GM13976 (cell line): ENCODE measurements at regions not wholly inside any gene's neighbourhood (a gene's known extent, or its start where the extent isn't known, plus 50 kb on each side); places are given as distances from the start of the nearest gene placed in this dataset.
A peak's percentile ranks its signal among the peaks of the same experiment; 100 is the strongest.
"Not testable (repeated sequence)": the region's sequence is repeated elsewhere in the genome, so short reads cannot be mapped to it uniquely, and the experiment has no call there.

Experiments used
- DNase-seq: peaks from one replicate; pipeline ENCODE4 v3.0.0; 2012; ENCODE audit warnings: low spot score
- CTCF ChIP-seq: IDR thresholded peaks from 2 replicates; pipeline ENCODE4 v1.5.1; 2012; ENCODE audit warnings: borderline replicate concordance, mild to moderate bottlenecking; ENCODE audit not compliant: insufficient read depth; ENCODE audit errors: extremely low read depth, missing control alignments, control extremely low read depth
- in situ Hi-C: fragments of 300-500 bp; cut with MboI; formaldehyde crosslinking; loops from one replicate; pipeline ENCODE4 v1.12.0; 2022; ENCODE audit warnings: low sequenced_read_pairs, mixed read lengths, inconsistent platforms; ENCODE audit not compliant: unreplicated experiment

DNA sequence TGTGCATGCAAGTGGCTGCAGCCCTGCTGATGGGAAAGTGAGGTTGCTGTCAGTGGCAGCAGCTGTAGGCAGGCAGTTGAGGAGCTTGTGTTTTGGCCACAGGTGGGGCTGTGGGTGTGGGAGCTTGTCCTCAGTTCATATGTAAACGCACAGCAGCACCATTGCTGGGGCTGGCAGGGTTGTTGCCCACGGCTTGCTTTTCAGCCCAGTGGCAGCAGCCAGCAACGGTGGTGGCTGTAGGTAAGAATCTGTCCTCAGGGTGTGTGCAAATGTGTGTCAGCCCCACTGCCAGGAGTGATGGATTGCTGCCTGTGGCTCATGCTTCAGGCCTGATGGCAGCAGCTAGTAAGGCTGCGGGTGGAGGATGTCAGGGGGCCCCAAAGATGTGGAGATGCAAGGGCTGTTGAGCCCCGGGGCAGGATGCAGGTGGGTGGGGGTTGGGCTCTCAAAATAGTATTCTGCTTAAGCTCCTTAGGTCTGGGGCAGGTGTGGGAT is 141.3 kb upstream of the THUMPD2 start:
- no peak for DNase-seq
- in situ Hi-C loops = no loop called here
- no peak for TF ChIP-seq CTCF

GRCh38 chr2:39919511-39920306 is 140.7 kb upstream of the THUMPD2 start:
- no peak for DNase-seq
- in situ Hi-C loops = no loop called here
- no peak for TF ChIP-seq CTCF

DNA sequence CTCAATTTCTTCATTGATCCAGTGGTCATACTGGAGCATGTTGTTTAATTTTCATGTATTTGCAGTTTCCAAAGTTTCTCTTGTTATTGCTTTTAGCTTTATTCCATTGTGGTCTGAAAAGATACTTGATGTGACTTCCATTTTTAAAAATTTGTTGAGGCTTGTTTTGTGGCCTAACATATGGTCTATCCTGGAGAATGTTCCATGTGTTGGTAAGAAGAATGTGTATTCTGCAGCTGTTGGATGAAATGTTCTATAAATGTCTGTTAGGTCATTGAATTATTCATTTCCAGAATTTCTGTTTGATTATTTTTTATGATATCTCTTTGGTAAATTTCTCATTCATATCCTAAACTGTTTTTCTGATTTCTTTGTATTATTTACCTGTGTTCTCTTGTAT is 139.8 kb upstream of the THUMPD2 start:
- TF ChIP-seq CTCF = no peak
- no peak for DNase-seq
- in situ Hi-C loops = no loop called here

DNA sequence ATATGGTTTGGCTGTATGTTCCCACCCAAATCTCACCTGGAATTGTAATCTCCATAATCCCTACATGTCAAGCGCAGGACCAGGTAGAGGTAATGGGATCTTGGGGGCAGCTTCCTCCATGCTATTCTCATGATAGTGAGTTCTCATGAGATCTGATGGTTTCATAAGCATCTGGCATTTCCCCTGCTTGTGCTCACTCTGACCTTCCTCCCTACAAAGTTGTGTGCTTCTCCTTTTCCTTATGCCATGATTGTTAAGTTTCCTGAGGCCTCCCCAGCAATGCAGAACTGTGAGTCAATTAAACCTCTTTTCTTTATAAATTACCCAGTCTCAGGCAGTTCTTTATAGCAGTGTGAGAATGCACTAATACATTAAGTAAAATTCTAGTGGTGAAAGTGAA is 138.3 kb upstream of the THUMPD2 start:
- DNase-seq, in situ Hi-C loops: not testable (repeated sequence)

- no peak for DNase-seq
- TF ChIP-seq CTCF = no peak
- in situ Hi-C loops = no loop called here
Observed at GRCh38 chr2:39914949-39915348, 135.9 kb upstream of the THUMPD2 start.

DNA sequence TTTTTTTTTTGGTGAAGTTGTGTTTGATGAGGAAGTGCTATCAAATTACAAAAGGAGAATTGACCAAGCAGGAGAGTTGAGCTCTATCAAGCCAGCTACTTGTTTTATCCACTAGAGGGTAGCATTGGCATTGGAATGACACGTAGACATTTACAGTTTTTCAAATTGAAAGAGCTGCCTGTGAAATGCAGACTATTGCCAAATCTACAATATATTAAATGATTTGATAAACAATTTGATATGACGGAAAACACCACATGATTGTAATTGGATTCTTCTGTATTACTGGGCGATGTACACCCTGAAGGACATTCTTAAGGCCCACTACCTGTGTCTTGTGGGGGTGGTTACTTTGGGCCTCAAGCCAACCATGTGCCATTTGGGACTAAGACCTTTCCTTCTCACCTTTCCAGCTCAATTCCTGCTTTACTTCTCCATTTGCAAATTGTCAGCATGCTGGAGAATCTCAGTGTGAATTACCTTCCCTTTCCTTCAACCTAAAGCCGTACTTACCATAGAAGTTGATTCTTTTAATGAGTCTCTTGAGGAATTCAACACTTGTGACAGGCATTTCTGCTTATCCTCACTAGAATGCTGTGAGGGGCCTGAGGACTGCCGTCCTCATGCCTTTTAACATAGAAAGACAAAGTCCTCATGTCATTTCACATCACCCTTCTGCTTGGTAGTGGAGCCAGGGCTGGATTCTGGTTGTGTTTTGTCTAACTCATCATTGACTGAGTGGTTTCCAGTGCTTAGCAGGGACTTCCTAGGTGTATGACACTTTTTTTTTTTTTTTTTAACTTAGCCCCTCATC is 134.8 kb upstream of the THUMPD2 start:
- in situ Hi-C loops = no loop called here
- peak; percentile 42 for DNase-seq
- peak; percentile 70 for TF ChIP-seq CTCF

- DNase-seq = no peak
- in situ Hi-C loops = loop anchor here (10.0 kb wide), 1 partner anchor 653 kb away; no protein-coding TSS in a partner anchor
- no peak for TF ChIP-seq CTCF
Observed at GRCh38 chr2:39902103-39902502, 123.0 kb upstream of the THUMPD2 start.
